ENCODE measurements at regions not wholly inside any gene's neighbourhood (a gene's known extent, or its start where the extent isn't known, plus 50 kb on each side); places are given as distances from the start of the nearest gene placed in this dataset.

- no peak for TF ChIP-seq POLR2A (IDR thresholded peaks at IDR 0.05; ENCODE audit: low read length)
- TF ChIP-seq GATA1 (IDR thresholded peaks at IDR 0.05; ENCODE audit: low read depth, low read length), result no peak
Observed at GRCh38 chr3:68135067-68135466, 480.7 kb upstream of the SUCLG2 start.

Measured in erythroblast (primary cell).